ENCODE measurements at regions not wholly inside any gene's neighbourhood (a gene's known extent, or its start where the extent isn't known, plus 50 kb on each side); places are given as distances from the start of the nearest gene placed in this dataset.

- no peak for DNase-seq
Observed at GRCh38 chr13:106011600-106011999, 523.9 kb downstream of the EFNB2 start.

GRCh38 chr13:106010836-106011235 lies 524.6 kb downstream of the EFNB2 start:
- no peak for DNase-seq

- no peak for DNase-seq
Observed at GRCh38 chr13:106008540-106008939, 526.9 kb downstream of the EFNB2 start.

- no peak for DNase-seq
Observed at GRCh38 chr13:106007156-106007555, 528.3 kb downstream of the EFNB2 start.

GRCh38 chr13:106003651-106004050 lies 531.8 kb downstream of the EFNB2 start:
- DNase-seq, result no peak

GRCh38 chr13:106001443-106001842 lies 534.0 kb downstream of the EFNB2 start:
- DNase-seq, result no peak

- DNase-seq, result no peak
Observed at GRCh38 chr13:105997581-105998550, 537.6 kb downstream of the EFNB2 start.

- DNase-seq, result no peak
Observed at GRCh38 chr13:105996391-105997025, 539.0 kb downstream of the EFNB2 start.

- no peak for DNase-seq
Observed at GRCh38 chr13:105994340-105994739, 541.1 kb downstream of the EFNB2 start.

- DNase-seq, result no peak
Observed at GRCh38 chr13:105991622-105992277, 543.7 kb downstream of the EFNB2 start.

GRCh38 chr13:105991131-105991530 lies 544.3 kb downstream of the EFNB2 start:
- no peak for DNase-seq

- DNase-seq, result no peak
Observed at GRCh38 chr13:105990256-105990958, 545.1 kb downstream of the EFNB2 start.

- DNase-seq, result no peak
Observed at GRCh38 chr13:105984646-105985045, 550.8 kb downstream of the EFNB2 start.

GRCh38 chr13:105984236-105984635 lies 551.2 kb downstream of the EFNB2 start:
- DNase-seq, result no peak

- DNase-seq, result no peak
Observed at GRCh38 chr13:105982219-105982930, 553.1 kb downstream of the EFNB2 start.

- DNase-seq, result no peak
Observed at GRCh38 chr13:105979131-105980011, 556.1 kb downstream of the EFNB2 start.

- no peak for DNase-seq
Observed at GRCh38 chr13:105974380-105974779, 561.1 kb downstream of the EFNB2 start.

- DNase-seq, result no peak
Observed at GRCh38 chr13:105972811-105973590, 562.5 kb downstream of the EFNB2 start.

- no peak for DNase-seq
Observed at GRCh38 chr13:105972306-105972721, 563.1 kb downstream of the EFNB2 start.

- no peak for DNase-seq
Observed at GRCh38 chr13:105971738-105972137, 563.7 kb downstream of the EFNB2 start.
